GM23248 (cell line): ENCODE measurements at regions not wholly inside any gene's neighbourhood (a gene's known extent, or its start where the extent isn't known, plus 50 kb on each side); places are given as distances from the start of the nearest gene placed in this dataset.

Experiments used
- EZH2 ChIP-seq: fragments of 200-600 bp; sonication (generic); IDR thresholded peaks from 2 replicates; pipeline ENCODE4 v1.6.1; 2018; ENCODE audit warnings: antibody characterized with exemption, mild to moderate bottlenecking; ENCODE audit not compliant: insufficient read depth, poor library complexity, severe bottlenecking
- EZH2phosphoT487 ChIP-seq: fragments of 200-600 bp; sonication (generic); IDR thresholded peaks from 2 replicates; pipeline ENCODE4 v1.6.1; 2018; ENCODE audit warnings: antibody characterized with exemption, moderate library complexity, mild to moderate bottlenecking, low read depth; ENCODE audit not compliant: insufficient read depth

DNA sequence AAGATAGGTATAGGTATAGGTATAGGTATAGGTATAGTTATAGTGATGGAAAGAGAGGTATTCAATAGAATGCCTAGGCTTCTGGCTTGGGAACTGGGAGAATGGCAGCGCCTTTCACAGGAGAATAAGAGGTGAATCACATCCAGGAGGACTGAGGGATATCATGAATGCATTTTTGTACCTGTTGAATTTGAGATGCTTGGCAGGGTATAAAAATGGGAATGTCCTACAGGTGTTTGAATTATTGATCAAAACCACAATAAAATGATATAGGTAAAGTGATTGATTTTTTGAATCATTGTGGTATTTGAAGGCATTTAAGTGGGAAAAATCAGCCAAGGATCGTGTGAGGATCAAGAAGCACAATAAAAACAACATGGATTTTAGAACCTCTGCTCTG, 119.2 kb upstream of the ARG1 start:
- TF ChIP-seq EZH2 = no peak
- no peak for TF ChIP-seq EZH2phosphoT487
